Fibroblast of mammary gland (primary cell): ENCODE measurements at regions not wholly inside any gene's neighbourhood (a gene's known extent, or its start where the extent isn't known, plus 50 kb on each side); places are given as distances from the start of the nearest gene placed in this dataset.

Experiments used
- DNase-seq: peaks from one replicate; pipeline ENCODE4 v3.0.0-alpha.2; 2010; ENCODE audit warnings: low read depth
- H3K4me3 ChIP-seq: 2 replicates; pipeline ENCODE4 v1.5.1; 2011; ENCODE audit warnings: low read depth, mild to moderate bottlenecking, low read length, moderate library complexity; ENCODE audit not compliant: control insufficient read depth
- TF ChIP-seq, protein P1 (sequence below): conservative IDR thresholded peaks from 2 replicates; pipeline ENCODE4 v1.5.1; 2011; ENCODE audit warnings: low read depth, low read length, inconsistent platforms; ENCODE audit not compliant: control insufficient read depth, insufficient read depth

DNA sequence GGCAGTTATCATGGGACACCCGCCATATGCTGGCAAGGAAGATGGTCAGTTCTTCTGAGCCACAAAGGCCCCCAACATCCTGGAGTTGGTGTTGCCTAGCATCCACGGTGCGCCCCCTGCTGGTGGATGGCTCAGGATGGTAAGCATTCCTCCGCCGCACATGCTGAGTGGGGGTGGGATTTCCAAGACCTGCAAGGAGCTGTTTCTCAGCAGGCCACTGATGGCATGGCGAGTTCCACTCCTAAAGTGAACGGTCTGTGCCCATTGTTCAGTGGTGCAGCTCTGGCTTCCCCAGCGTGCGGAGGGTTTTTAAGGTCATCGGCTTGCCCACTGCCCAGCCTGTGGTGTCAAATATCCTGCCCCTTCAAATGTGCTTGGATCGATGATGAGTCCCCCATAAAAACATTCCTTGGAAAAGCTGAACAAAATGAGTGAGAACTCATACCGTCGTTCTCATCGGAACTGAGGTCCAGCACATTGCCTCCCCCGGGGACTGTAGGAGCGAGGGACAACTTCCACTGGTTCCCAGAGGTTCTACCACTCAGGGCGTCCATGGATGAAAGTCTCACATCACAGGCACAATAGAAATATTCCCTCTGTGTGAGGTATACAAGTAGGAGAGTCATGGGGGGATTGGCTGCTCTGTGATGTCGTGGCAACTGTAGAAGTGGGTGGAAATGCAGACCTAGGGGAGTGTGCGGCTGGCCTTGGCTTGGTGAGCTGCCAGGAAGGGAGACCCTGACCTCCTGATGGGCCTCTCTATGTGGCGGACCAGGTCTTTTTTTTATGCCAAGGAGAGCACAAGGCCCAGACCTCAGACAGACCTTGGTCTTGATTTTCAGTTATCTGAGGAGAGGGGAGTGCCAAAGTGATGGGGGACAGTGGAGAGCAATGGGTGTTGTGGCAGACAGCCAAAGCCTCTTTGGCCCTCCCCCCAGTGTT lies 102.0 kb downstream of the SNRPN start:
- TF ChIP-seq, protein P1, sequence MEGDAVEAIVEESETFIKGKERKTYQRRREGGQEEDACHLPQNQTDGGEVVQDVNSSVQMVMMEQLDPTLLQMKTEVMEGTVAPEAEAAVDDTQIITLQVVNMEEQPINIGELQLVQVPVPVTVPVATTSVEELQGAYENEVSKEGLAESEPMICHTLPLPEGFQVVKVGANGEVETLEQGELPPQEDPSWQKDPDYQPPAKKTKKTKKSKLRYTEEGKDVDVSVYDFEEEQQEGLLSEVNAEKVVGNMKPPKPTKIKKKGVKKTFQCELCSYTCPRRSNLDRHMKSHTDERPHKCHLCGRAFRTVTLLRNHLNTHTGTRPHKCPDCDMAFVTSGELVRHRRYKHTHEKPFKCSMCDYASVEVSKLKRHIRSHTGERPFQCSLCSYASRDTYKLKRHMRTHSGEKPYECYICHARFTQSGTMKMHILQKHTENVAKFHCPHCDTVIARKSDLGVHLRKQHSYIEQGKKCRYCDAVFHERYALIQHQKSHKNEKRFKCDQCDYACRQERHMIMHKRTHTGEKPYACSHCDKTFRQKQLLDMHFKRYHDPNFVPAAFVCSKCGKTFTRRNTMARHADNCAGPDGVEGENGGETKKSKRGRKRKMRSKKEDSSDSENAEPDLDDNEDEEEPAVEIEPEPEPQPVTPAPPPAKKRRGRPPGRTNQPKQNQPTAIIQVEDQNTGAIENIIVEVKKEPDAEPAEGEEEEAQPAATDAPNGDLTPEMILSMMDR: no peak
- no peak for DNase-seq

DNA sequence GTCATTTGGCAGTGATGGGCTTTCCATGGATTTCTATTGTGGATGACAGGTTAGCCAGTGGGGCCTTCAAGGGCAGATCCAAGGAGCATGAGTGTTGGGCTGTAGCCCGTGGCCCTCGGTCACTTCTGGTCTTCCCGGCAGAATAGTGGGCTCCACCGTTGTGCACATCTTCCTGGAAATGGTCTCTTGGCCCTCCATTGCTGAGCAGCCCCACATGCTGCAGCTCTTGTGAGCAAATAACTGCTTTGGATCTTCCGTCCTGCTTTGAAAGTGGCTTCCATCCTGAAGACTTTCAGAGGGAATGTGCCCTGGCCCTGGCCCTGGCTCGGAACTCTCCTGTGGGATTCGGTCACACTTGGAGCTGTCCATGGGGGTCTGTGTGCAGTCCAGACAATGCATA lies 102.8 kb downstream of the SNRPN start:
- TF ChIP-seq, protein P1: no peak
- H3K4me3 ChIP-seq: no peak overlapping the region
- no peak for DNase-seq

More for the DNA sequence above, 102.0 kb downstream of the SNRPN start:
- no peak overlapping the region for H3K4me3 ChIP-seq

DNA sequence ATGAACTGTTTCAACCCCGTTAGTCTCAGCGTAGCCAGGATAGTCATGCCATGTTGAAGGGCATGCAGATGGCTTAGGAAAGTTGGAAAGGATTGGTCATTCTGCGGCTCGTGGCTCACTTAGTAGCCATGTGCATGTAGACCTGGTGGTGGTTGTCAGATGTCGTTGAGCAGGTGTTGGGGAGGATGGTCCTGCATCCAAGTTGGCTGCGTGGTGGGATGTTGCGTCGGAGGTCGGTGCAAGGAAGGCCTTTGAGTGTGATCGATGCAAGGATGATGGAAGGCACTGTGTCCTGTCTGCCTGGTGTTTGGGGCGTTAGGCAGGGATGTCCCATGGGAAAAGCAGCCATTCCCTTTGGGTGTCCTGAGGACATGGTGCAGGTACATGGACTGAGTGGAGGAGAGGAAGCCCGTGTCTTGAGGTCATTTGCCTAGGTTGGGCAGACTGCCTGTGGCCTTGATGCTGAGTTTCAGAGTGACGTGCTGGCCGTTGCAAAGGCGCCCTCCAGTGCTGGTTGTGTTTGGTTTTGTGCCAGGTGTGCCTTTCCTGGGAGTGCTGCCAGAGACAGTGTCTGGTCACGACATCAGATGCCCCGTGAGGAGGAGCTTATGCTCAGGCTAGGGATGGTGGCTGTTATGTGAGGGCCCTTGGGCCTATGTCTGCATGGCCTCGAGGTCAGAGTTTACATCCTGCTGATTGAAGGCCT lies 103.4 kb downstream of the SNRPN start:
- TF ChIP-seq, protein P1: no peak
- no peak for DNase-seq
- H3K4me3 ChIP-seq: no peak overlapping the region

DNA sequence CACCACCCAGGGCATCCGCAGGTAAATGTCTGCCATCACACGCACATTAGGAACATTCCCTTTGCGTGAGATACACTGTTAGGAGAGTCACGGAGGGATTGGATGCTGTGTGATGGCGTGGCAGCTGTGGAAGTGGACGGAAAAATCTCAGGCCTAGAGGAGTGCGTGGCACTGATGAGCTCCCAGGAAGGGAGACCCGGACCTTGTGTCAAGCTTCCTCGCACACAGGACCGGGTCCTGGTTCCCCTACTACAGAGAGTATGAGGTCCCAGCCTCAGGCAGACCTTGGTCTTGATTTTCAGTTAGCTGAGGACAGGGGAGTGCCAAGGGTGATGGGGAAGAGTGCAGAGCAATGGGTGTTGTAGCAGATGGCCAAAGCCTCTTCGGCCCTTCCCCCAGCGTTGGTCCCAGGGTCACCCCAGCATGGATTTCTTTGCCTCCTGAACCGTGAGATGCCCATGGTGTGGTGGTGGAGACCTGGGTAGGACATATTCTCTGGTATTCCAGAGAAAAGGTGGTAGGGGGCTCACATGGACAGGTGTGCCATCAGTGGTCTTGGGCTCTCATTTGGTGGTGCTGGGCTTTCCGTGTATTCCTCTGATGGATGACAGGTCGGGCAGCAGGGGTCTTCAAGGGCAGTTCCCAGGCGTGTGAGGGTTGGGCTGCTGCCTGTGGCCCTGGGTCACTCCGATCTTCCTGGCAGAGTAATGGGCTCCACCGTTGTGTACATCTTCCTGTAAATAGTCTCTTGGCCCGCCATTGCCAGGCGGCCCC lies 105.1 kb downstream of the SNRPN start:
- no peak for DNase-seq
- no peak overlapping the region for H3K4me3 ChIP-seq
- TF ChIP-seq, protein P1: no peak

DNA sequence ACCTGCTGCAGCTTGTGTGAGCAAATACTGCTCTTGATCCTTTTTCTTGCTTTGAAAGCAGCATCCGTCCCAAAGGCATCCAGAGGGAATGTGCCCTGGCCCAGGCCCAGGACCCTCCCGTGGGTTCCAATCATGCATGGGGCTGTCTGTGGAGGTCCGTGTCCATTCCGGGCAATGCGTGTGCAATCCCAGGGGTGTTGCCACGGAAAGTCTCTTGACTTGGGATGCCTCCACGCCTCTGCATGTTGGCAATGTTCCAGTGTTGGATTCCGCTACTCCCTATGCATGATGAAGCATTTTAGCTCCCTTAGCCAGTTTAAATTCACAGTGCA lies 105.7 kb downstream of the SNRPN start:
- TF ChIP-seq, protein P1: no peak
- no peak overlapping the region for H3K4me3 ChIP-seq
- no peak for DNase-seq

DNA sequence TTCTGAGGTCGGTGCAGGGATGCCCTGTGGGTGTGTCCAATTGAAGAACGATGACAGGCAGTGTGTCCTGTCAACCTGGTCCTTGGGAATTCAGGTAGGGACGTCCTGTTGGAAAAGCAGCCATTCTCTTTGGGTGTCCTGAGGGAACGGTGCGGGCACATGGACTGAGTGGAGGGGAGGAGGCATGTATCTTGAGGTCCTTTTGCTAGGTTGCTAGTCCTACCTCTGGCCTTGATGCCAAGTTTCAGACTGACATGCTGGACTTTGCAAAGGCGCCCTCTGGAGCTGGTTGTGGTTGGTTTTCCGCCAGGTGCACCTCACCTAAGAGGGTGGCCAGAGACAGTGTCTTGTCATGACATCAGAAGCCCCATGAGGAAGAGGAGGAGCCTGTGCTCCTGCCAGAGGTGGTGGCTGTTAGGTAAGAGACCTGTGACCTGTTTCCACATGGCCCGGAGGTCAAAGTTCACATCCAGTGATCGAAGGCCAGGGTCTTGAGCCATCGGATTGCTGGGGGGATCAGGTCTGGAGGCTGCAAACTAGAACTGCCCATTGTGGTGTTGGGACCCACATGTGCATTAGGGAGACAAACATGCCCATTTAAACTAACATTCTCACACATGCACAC lies 106.3 kb downstream of the SNRPN start:
- no peak for DNase-seq
- H3K4me3 ChIP-seq: no peak overlapping the region
- TF ChIP-seq, protein P1: no peak
